Activated T-helper 2 cell treated with anti-CD3 and anti-CD28 coated beads, Interferon-gamma antibody, Interleukin-2, Interleukin-4, amounts not matched to agents 10 μg/mL and 5 μg/mL and 100 μg/mL, durations not matched to agents 14 hours and 24 hours and 36 hours (primary cell): ENCODE measurements at regions not wholly inside any gene's neighbourhood (a gene's known extent, or its start where the extent isn't known, plus 50 kb on each side); places are given as distances from the start of the nearest gene placed in this dataset.

Source experiments
- DNase-seq: peaks from one replicate; pipeline ENCODE4 v3.0.0; 2021; ENCODE audit warnings: low spot score
- H3K27ac Mint-ChIP-seq: one replicate; pipeline ENCODE4 v1.8.0; 2021; ENCODE audit warnings: mixed read lengths
- H3K27me3 Mint-ChIP-seq: one replicate; pipeline ENCODE4 v1.8.0; 2021; ENCODE audit warnings: low read depth, mixed read lengths
- H3K36me3 Mint-ChIP-seq: one replicate; pipeline ENCODE4 v1.8.0; 2021; ENCODE audit warnings: low read depth, mixed read lengths
- H3K4me1 Mint-ChIP-seq: one replicate; pipeline ENCODE4 v1.8.0; 2021; ENCODE audit warnings: low read depth, mixed read lengths
- H3K4me3 Mint-ChIP-seq: one replicate; pipeline ENCODE4 v1.8.0; 2021; ENCODE audit warnings: low read depth, mild to moderate bottlenecking, moderate library complexity, mixed read lengths
- H3K9me3 Mint-ChIP-seq: one replicate; pipeline ENCODE4 v1.8.0; 2021; ENCODE audit warnings: mixed read lengths
- intact Hi-C: fragments of 100-400 bp; cut with micrococcal nuclease; formaldehyde crosslinking; loops from one replicate; pipeline ENCODE4 v1.15.1; 2023

- H3K4me3 Mint-ChIP-seq = no peak overlapping the region
- no peak overlapping the region for H3K27ac Mint-ChIP-seq
- no peaks in the 10 kb centered on the region for H3K36me3 Mint-ChIP-seq
- peaks cover 10% of the 10 kb centered on the region for H3K4me1 Mint-ChIP-seq
- DNase-seq = no peak
- peaks cover 13% of the 10 kb centered on the region for H3K27me3 Mint-ChIP-seq
- no peaks in the 10 kb centered on the region for H3K9me3 Mint-ChIP-seq
- intact Hi-C loops = no loop called here
These were observed 64.2 kb upstream of the IL12A start for GRCh38 chr3:159924411-159924810.

GRCh38 chr3:159925248-159925647, 63.4 kb upstream of the IL12A start:
- Mint-ChIP-seq H3K9me3 (no peaks in the 10 kb centered on the region), H3K27me3 (peaks cover 11% of the 10 kb centered on the region), H3K4me3 (no peak overlapping the region), H3K4me1 (peaks cover 9% of the 10 kb centered on the region), H3K27ac (no peak overlapping the region), H3K36me3 (no peaks in the 10 kb centered on the region)
- intact Hi-C loops = loop anchor here (5.0 kb wide), 1 partner anchor 82 kb away; no protein-coding TSS in a partner anchor
- DNase-seq = no peak

- intact Hi-C loops = loop anchor here (5.0 kb wide), 1 partner anchor 81 kb away; no protein-coding TSS in a partner anchor
- Mint-ChIP-seq H3K9me3 (peaks cover 3% of the 10 kb centered on the region), H3K36me3 (no peaks in the 10 kb centered on the region), H3K27ac (no peak overlapping the region), H3K4me3 (no peak overlapping the region), H3K27me3 (peaks cover 6% of the 10 kb centered on the region), H3K4me1 (peaks cover 9% of the 10 kb centered on the region)
- no peak for DNase-seq
These were observed 62.1 kb upstream of the IL12A start for GRCh38 chr3:159926573-159926972.

GRCh38 chr3:159928071-159928491, 60.6 kb upstream of the IL12A start:
- no peak overlapping the region for H3K4me3 Mint-ChIP-seq
- intact Hi-C loops = loop anchor here (5.0 kb wide), 1 partner anchor 79 kb away; no protein-coding TSS in a partner anchor
- H3K9me3 Mint-ChIP-seq = peaks cover 10% of the 10 kb centered on the region
- H3K4me1 Mint-ChIP-seq = peaks cover 9% of the 10 kb centered on the region
- no peak for DNase-seq
- no peaks in the 10 kb centered on the region for H3K27me3 Mint-ChIP-seq
- peaks cover 1% of the 10 kb centered on the region for H3K36me3 Mint-ChIP-seq
- H3K27ac Mint-ChIP-seq = no peak overlapping the region

GRCh38 chr3:159928666-159929065, 60.0 kb upstream of the IL12A start:
- Mint-ChIP-seq H3K27me3 (no peaks in the 10 kb centered on the region), H3K9me3 (peaks cover 16% of the 10 kb centered on the region), H3K4me3 (no peak overlapping the region), H3K36me3 (peaks cover 3% of the 10 kb centered on the region), H3K27ac (no peak overlapping the region), H3K4me1 (peaks cover 9% of the 10 kb centered on the region)
- DNase-seq = no peak
- intact Hi-C loops = loop anchor here (5.0 kb wide), 1 partner anchor 79 kb away; no protein-coding TSS in a partner anchor

GRCh38 chr3:159929171-159930141, 59.2 kb upstream of the IL12A start:
- H3K36me3 Mint-ChIP-seq = peaks cover 3% of the 10 kb centered on the region
- intact Hi-C loops = loop anchor here (5.0 kb wide), 2 partner anchors 63 to 78 kb away; no protein-coding TSS in a partner anchor
- H3K27ac Mint-ChIP-seq = no peak overlapping the region
- H3K9me3 Mint-ChIP-seq = peaks cover 22% of the 10 kb centered on the region
- H3K4me3 Mint-ChIP-seq = no peak overlapping the region
- no peaks in the 10 kb centered on the region for H3K27me3 Mint-ChIP-seq
- peaks cover 9% of the 10 kb centered on the region for H3K4me1 Mint-ChIP-seq
- no peak for DNase-seq

GRCh38 chr3:159934216-159934615, 54.4 kb upstream of the IL12A start:
- H3K4me3 Mint-ChIP-seq = no peak overlapping the region
- no peaks in the 10 kb centered on the region for H3K27me3 Mint-ChIP-seq
- intact Hi-C loops = loop anchor here (5.0 kb wide), 1 partner anchor 58 kb away; no protein-coding TSS in a partner anchor
- H3K36me3 Mint-ChIP-seq = peaks cover 8% of the 10 kb centered on the region
- peaks cover 14% of the 10 kb centered on the region for H3K4me1 Mint-ChIP-seq
- peaks cover 30% of the 10 kb centered on the region for H3K9me3 Mint-ChIP-seq
- H3K27ac Mint-ChIP-seq = no peak overlapping the region
- DNase-seq = no peak

- no peaks in the 10 kb centered on the region for H3K27me3 Mint-ChIP-seq
- peaks cover 8% of the 10 kb centered on the region for H3K36me3 Mint-ChIP-seq
- no peak for DNase-seq
- peaks cover 37% of the 10 kb centered on the region for H3K9me3 Mint-ChIP-seq
- no peak overlapping the region for H3K4me3 Mint-ChIP-seq
- intact Hi-C loops = no loop called here
- no peak overlapping the region for H3K27ac Mint-ChIP-seq
- peaks cover 16% of the 10 kb centered on the region for H3K4me1 Mint-ChIP-seq
These were observed 52.1 kb upstream of the IL12A start for GRCh38 chr3:159936541-159936940.

GRCh38 chr3:159937561-159938166, 51.0 kb upstream of the IL12A start:
- H3K27me3 Mint-ChIP-seq = no peaks in the 10 kb centered on the region
- H3K27ac Mint-ChIP-seq = no peak overlapping the region
- peaks cover 26% of the 10 kb centered on the region for H3K4me1 Mint-ChIP-seq
- H3K9me3 Mint-ChIP-seq = peaks cover 33% of the 10 kb centered on the region
- no peak for DNase-seq
- H3K36me3 Mint-ChIP-seq = peaks cover 8% of the 10 kb centered on the region
- no peak overlapping the region for H3K4me3 Mint-ChIP-seq
- intact Hi-C loops = no loop called here

- intact Hi-C loops = no loop called here
- DNase-seq = no peak
- Mint-ChIP-seq H3K9me3 (peaks cover 24% of the 10 kb centered on the region), H3K27ac (no peak overlapping the region), H3K4me3 (no peak overlapping the region), H3K4me1 (peaks cover 26% of the 10 kb centered on the region), H3K36me3 (peaks cover 5% of the 10 kb centered on the region), H3K27me3 (peaks cover 5% of the 10 kb centered on the region)
These were observed 49.9 kb upstream of the IL12A start for GRCh38 chr3:159938714-159939113.
